GM12892 (cell line): ENCODE measurements at regions not wholly inside any gene's neighbourhood (a gene's known extent, or its start where the extent isn't known, plus 50 kb on each side); places are given as distances from the start of the nearest gene placed in this dataset.

Source experiments
- POLR2A ChIP-seq: IDR thresholded peaks from 2 replicates; pipeline ENCODE4 v1.6.1; 2011; ENCODE audit warnings: low read depth, low read length, control low read depth
- POLR2AphosphoS5 ChIP-seq: IDR thresholded peaks from 2 replicates; pipeline ENCODE4 v1.6.1; 2011; ENCODE audit warnings: low read depth, low read length, control low read depth
- TAF1 ChIP-seq: IDR thresholded peaks from 2 replicates; pipeline ENCODE4 v1.6.1; 2011; ENCODE audit warnings: low read depth, mild to moderate bottlenecking, control low read depth, low read length, borderline replicate concordance

GRCh38 chr4:12041828-12042227, 613.1 kb upstream of the HS3ST1 start:
- TF ChIP-seq POLR2AphosphoS5 (no peak), TAF1 (no peak), POLR2A (no peak)
